ENCODE measurements at regions not wholly inside any gene's neighbourhood (a gene's known extent, or its start where the extent isn't known, plus 50 kb on each side); places are given as distances from the start of the nearest gene placed in this dataset.

DNA sequence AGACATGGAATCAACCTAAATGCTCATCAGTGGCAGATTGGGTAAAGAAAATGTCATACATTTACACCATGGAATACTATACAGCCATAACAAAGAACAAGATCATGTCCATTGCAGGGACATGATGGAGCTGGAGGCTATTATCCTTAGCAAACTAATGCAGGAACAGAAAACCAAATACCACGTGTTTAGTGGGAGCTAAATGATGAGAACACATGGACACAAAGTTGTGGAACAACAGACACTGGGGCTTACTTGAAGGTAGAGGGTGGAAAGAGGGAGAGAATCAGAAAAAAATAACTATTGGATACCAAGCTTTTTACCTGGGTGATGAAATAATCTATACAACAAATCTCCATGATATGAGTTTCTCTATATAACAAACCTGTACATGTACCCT lies 701.3 kb downstream of the TBC1D32 start:
- Histone ChIP-seq H2AFZ (ENCODE audit: low read length) (no peak overlapping the region), H3T11ph (ENCODE audit: low read length) (no peak overlapping the region), H3K4me2 (ENCODE audit: insufficient read depth, insufficient read length, low read length) (no peak overlapping the region), H2BK12ac (ENCODE audit: insufficient read length, low read depth, low read length) (no peak overlapping the region), H3K14ac (ENCODE audit: insufficient read depth, low read length) (no peak overlapping the region), H2BK15ac (ENCODE audit: low read depth, low read length) (no peak overlapping the region), H2AK5ac (ENCODE audit: insufficient read length, low read length) (no peak overlapping the region), H2BK120ac (ENCODE audit: low read depth, low read length, poor library complexity, severe bottlenecking) (no peak overlapping the region), H4K91ac (ENCODE audit: insufficient read length, low read depth, low read length) (no peak overlapping the region), H3K9me3 (ENCODE audit: control insufficient read depth, low read depth, low read length) (no peaks in the 10 kb centered on the region), H3K18ac (ENCODE audit: insufficient read length, low read depth, low read length) (no peak overlapping the region), H4K5ac (ENCODE audit: insufficient read length, low read depth, low read length) (no peak overlapping the region), H3K23me2 (ENCODE audit: insufficient read length, low read depth, low read length, poor library complexity, severe bottlenecking) (no peaks in the 10 kb centered on the region), H4K8ac (replicated peaks; ENCODE audit: insufficient read length, low read depth, low read length) (no peak overlapping the region), H3K56ac (ENCODE audit: insufficient read length, low read depth, low read length) (no peak overlapping the region), H3K4me1 (ENCODE audit: insufficient read depth, low read length) (no peaks in the 10 kb centered on the region), H3K23ac (ENCODE audit: insufficient read length, low read depth, low read length) (no peak overlapping the region), H3K4ac (ENCODE audit: low read depth, low read length) (no peak overlapping the region), H2BK20ac (ENCODE audit: low read depth, low read length, poor library complexity, severe bottlenecking) (no peak overlapping the region), H3K9ac (ENCODE audit: extremely low read depth, insufficient read length, low read length) (no peak overlapping the region), H3K79me2 (ENCODE audit: insufficient read depth, low read length) (no peaks in the 10 kb centered on the region), H3K27me3 (ENCODE audit: insufficient read depth, low read length) (no peaks in the 10 kb centered on the region), H4K20me1 (ENCODE audit: control insufficient read depth, insufficient read depth, insufficient read length) (no peaks in the 10 kb centered on the region), H3K79me1 (ENCODE audit: insufficient read depth, low read depth, low read length, poor library complexity, severe bottlenecking) (no peaks in the 10 kb centered on the region), H2BK5ac (ENCODE audit: insufficient read length, low read length) (no peak overlapping the region), H3K27ac (ENCODE audit: insufficient read length, low read depth, low read length) (no peak overlapping the region)
- TF ChIP-seq, protein P1, sequence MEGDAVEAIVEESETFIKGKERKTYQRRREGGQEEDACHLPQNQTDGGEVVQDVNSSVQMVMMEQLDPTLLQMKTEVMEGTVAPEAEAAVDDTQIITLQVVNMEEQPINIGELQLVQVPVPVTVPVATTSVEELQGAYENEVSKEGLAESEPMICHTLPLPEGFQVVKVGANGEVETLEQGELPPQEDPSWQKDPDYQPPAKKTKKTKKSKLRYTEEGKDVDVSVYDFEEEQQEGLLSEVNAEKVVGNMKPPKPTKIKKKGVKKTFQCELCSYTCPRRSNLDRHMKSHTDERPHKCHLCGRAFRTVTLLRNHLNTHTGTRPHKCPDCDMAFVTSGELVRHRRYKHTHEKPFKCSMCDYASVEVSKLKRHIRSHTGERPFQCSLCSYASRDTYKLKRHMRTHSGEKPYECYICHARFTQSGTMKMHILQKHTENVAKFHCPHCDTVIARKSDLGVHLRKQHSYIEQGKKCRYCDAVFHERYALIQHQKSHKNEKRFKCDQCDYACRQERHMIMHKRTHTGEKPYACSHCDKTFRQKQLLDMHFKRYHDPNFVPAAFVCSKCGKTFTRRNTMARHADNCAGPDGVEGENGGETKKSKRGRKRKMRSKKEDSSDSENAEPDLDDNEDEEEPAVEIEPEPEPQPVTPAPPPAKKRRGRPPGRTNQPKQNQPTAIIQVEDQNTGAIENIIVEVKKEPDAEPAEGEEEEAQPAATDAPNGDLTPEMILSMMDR (conservative IDR thresholded peaks at IDR 0.05), result no peak
- Mint-ChIP-seq H3K36me3 (ENCODE audit: insufficient read depth in 1 of 3, low read depth in 3 of 3) (no peaks in the 10 kb centered on the region), H3K4me1 (no peaks in the 10 kb centered on the region), H3K9me3 (peaks cover 0 to 2% of the 10 kb centered on the region in 2 experiments; a peak in 1 of 5 replicates), H3K27me3 (ENCODE audit: low read depth) (no peaks in the 10 kb centered on the region; the same call in 1 of the 2 replicates), H3K27ac (no peak overlapping the region), H3K4me3 (no peak overlapping the region)
- no CpG with 5 or more reads among the region's 1 CpG for WGBS (ENCODE audit: extremely low coverage, insufficient read length, low lambda C conversion rate)
- no peak for DNase-seq

All from H9 (cell line).